Left ventricle myocardium inferior (tissue), 1 donor: ENCODE measurements at regions not wholly inside any gene's neighbourhood (a gene's known extent, or its start where the extent isn't known, plus 50 kb on each side); places are given as distances from the start of the nearest gene placed in this dataset.
"Not testable (repeated sequence)": the region's sequence is repeated elsewhere in the genome, so short reads cannot be mapped to it uniquely, and the experiment has no call there.

Source experiments
- DNase-seq: peaks from one replicate; pipeline ENCODE4 v3.0.0-alpha.2; 2020
- H3K27ac ChIP-seq: fragments of 200-600 bp; replicated peaks from 2 replicates; pipeline ENCODE4 v1.8.0; 2021
- H3K27me3 ChIP-seq: fragments of 200-600 bp; 2 replicates; pipeline ENCODE4 v1.8.0; 2021; ENCODE audit warnings: low read depth
- H3K36me3 ChIP-seq: fragments of 200-600 bp; 2 replicates; pipeline ENCODE4 v1.8.0; 2021
- H3K4me1 ChIP-seq: fragments of 200-600 bp; 2 replicates; pipeline ENCODE4 v1.8.0; 2021
- H3K4me3 ChIP-seq: fragments of 200-600 bp; 2 replicates; pipeline ENCODE4 v1.8.0; 2021; ENCODE audit warnings: mild to moderate bottlenecking, moderate library complexity
- H3K9me3 ChIP-seq: fragments of 200-600 bp; replicated peaks from 2 replicates; pipeline ENCODE4 v1.8.0; 2021
- intact Hi-C: fragments of 100-400 bp; cut with micrococcal nuclease; formaldehyde crosslinking; loops from one replicate; pipeline ENCODE4 v1.11.0; 2022
- TF ChIP-seq, protein P1 (sequence below): fragments of 200-600 bp; IDR thresholded peaks from 2 replicates; pipeline ENCODE4 v1.8.0; 2021; ENCODE audit warnings: antibody characterized with exemption, mild to moderate bottlenecking, borderline replicate concordance
- donor health status: DM: no; HTN: yes; CAD: no; lungs with severe emphysema.

GRCh38 chr7:63205136-63205535 is 793.5 kb upstream of the ZNF722 start:
- no peak for DNase-seq
- no peak overlapping the region for H3K27ac ChIP-seq
- H3K4me1 ChIP-seq: no peaks in the 10 kb centered on the region
- TF ChIP-seq, protein P1, sequence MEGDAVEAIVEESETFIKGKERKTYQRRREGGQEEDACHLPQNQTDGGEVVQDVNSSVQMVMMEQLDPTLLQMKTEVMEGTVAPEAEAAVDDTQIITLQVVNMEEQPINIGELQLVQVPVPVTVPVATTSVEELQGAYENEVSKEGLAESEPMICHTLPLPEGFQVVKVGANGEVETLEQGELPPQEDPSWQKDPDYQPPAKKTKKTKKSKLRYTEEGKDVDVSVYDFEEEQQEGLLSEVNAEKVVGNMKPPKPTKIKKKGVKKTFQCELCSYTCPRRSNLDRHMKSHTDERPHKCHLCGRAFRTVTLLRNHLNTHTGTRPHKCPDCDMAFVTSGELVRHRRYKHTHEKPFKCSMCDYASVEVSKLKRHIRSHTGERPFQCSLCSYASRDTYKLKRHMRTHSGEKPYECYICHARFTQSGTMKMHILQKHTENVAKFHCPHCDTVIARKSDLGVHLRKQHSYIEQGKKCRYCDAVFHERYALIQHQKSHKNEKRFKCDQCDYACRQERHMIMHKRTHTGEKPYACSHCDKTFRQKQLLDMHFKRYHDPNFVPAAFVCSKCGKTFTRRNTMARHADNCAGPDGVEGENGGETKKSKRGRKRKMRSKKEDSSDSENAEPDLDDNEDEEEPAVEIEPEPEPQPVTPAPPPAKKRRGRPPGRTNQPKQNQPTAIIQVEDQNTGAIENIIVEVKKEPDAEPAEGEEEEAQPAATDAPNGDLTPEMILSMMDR: no peak
- H3K36me3 ChIP-seq: no peaks in the 10 kb centered on the region
- no peak overlapping the region for H3K4me3 ChIP-seq
- intact Hi-C loops: no loop called here
- peaks cover 48% of the 10 kb centered on the region for H3K9me3 ChIP-seq
- no peaks in the 10 kb centered on the region for H3K27me3 ChIP-seq

DNA sequence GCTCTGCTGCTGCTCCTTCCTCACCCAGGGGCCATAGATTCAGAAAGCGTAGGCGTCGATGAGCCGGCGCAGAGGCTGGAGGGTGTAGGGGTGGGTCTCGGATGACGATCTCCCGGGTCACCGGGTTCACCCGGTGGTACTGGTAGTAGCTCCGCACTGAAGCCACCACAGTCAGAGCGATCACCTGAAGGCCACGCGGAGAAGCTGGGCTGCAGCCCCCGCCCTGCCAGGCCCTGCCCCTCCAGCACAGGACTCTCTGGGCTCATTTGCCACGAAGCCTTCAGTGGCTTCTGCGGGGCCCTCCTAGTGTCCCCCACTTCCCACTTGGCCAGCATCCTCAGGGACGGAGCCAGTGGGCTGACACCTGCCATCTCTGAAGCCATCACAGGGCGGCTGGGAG is 765.5 kb upstream of the ZNF722 start:
- H3K27me3 ChIP-seq, H3K4me1 ChIP-seq, DNase-seq, H3K36me3 ChIP-seq, intact Hi-C loops, H3K4me3 ChIP-seq, H3K27ac ChIP-seq: not testable (repeated sequence)
- H3K9me3 ChIP-seq: peaks cover 47% of the 10 kb centered on the region

- TF ChIP-seq, protein P1: no peak
- DNase-seq: no peak
- Histone ChIP-seq H3K36me3 (no peaks in the 10 kb centered on the region), H3K9me3 (peaks cover 54% of the 10 kb centered on the region), H3K4me1 (no peaks in the 10 kb centered on the region), H3K4me3 (no peak overlapping the region), H3K27me3 (no peaks in the 10 kb centered on the region), H3K27ac (no peak overlapping the region)
- intact Hi-C loops: no loop called here
Observed at GRCh38 chr7:63233881-63234280, 764.8 kb upstream of the ZNF722 start.
